Uterus (tissue), 2 donors: ENCODE measurements at regions not wholly inside any gene's neighbourhood (a gene's known extent, or its start where the extent isn't known, plus 50 kb on each side); places are given as distances from the start of the nearest gene placed in this dataset.

ENCODE experiments used
- CTCF ChIP-seq, 4 experiments: fragments of 200-600 bp in 2 of 4; fragments of 450-650 bp in 2 of 4; sonication (generic) in 2 of 4; IDR thresholded peaks; one replicate each; pipeline ENCODE4 v1.5.1; 2016 to 2019; ENCODE audit warnings: antibody characterized with exemption in 4 of 4, mild to moderate bottlenecking in 2 of 4, moderate library complexity in 1 of 4
- POLR2A ChIP-seq, 2 donors: fragments of 450-650 bp; IDR thresholded peaks; one replicate each; pipeline ENCODE4 v1.6.1; 2016; ENCODE audit warnings: antibody characterized with exemption in 2 of 2, mild to moderate bottlenecking in 1 of 2, moderate library complexity in 1 of 2

- no peak for TF ChIP-seq CTCF (IDR thresholded peaks at IDR 0.05)
- no peak for TF ChIP-seq POLR2A (IDR thresholded peaks at IDR 0.05)
Measured at GRCh38 chr2:193496786-193497185, 1302.1 kb upstream of the TMEFF2 start.
